Stimulated activated CD4-positive, alpha-beta T cell treated with anti-CD3 and anti-CD28 coated beads, Interleukin-2, amount 100 ng/mL, for 24 hours (primary cell): ENCODE measurements at regions not wholly inside any gene's neighbourhood (a gene's known extent, or its start where the extent isn't known, plus 50 kb on each side); places are given as distances from the start of the nearest gene placed in this dataset.

Experiments
- DNase-seq, 2 donors: peaks; one replicate each; pipeline ENCODE4 v3.0.0-alpha.2; 2020

- DNase-seq: no peak
These were observed 72.3 kb downstream of the FAM76B start for GRCh38 chr11:95717314-95717713.

- DNase-seq: no peak
These were observed 73.3 kb downstream of the FAM76B start for GRCh38 chr11:95716266-95716665.

GRCh38 chr11:95715777-95716241 lies 73.8 kb downstream of the FAM76B start:
- peak; percentile 45 to 62 for DNase-seq

- no peak for DNase-seq
These were observed 74.5 kb downstream of the FAM76B start for GRCh38 chr11:95714843-95715776.

GRCh38 chr11:95713428-95713827 lies 76.2 kb downstream of the FAM76B start:
- no peak for DNase-seq

GRCh38 chr11:95711945-95712221 lies 77.7 kb downstream of the FAM76B start:
- DNase-seq: no peak

- DNase-seq: no peak
These were observed 78.2 kb downstream of the FAM76B start for GRCh38 chr11:95711162-95711944.

GRCh38 chr11:95708681-95709080 lies 80.9 kb downstream of the FAM76B start:
- no peak for DNase-seq

GRCh38 chr11:95706974-95707387 lies 82.6 kb downstream of the FAM76B start:
- DNase-seq: no peak

GRCh38 chr11:95705485-95706124 lies 84.0 kb downstream of the FAM76B start:
- peak; percentile 82 to 87 for DNase-seq

GRCh38 chr11:95704865-95705264 lies 84.7 kb downstream of the FAM76B start:
- DNase-seq: no peak

GRCh38 chr11:95703049-95703448 lies 86.5 kb downstream of the FAM76B start:
- peak in 1 of 2 donors; percentile 30 for DNase-seq

- DNase-seq: no peak
These were observed 87.1 kb downstream of the FAM76B start for GRCh38 chr11:95702526-95702925.

- DNase-seq: no peak
These were observed 89.1 kb downstream of the FAM76B start for GRCh38 chr11:95700471-95700817.

GRCh38 chr11:95699631-95700470 lies 89.7 kb downstream of the FAM76B start:
- DNase-seq: no peak

- no peak for DNase-seq
These were observed 90.7 kb downstream of the FAM76B start for GRCh38 chr11:95698676-95699557.

- DNase-seq: no peak
These were observed 91.8 kb downstream of the FAM76B start for GRCh38 chr11:95697614-95698408.

GRCh38 chr11:95695181-95695580 lies 94.4 kb downstream of the FAM76B start:
- DNase-seq: no peak

- no peak for DNase-seq
These were observed 96.3 kb downstream of the FAM76B start for GRCh38 chr11:95693298-95693697.

- DNase-seq: no peak
These were observed 96.9 kb downstream of the FAM76B start for GRCh38 chr11:95692526-95693260.
